Adrenal gland (tissue), 5 donors: ENCODE measurements at regions not wholly inside any gene's neighbourhood (a gene's known extent, or its start where the extent isn't known, plus 50 kb on each side); places are given as distances from the start of the nearest gene placed in this dataset.

Source experiments
- CTCF ChIP-seq, 6 experiments: fragments of 450-650 bp in 4 of 6; fragments of 200-600 bp in 2 of 6; sonication (generic) in 1 of 6; IDR thresholded peaks; 1 replicate in 5 of 6; 2 replicates in 1 of 6; pipeline versions ENCODE4 v1.5.1 to v1.8.0; 2016 to 2021; ENCODE audit warnings: antibody characterized with exemption in 6 of 6, mild to moderate bottlenecking in 2 of 6, moderate library complexity in 1 of 6
- POLR2A ChIP-seq, 2 donors: fragments of 450-650 bp; IDR thresholded peaks; one replicate each; pipeline ENCODE4 v1.6.1; 2017; ENCODE audit warnings: antibody characterized with exemption in 2 of 2, mild to moderate bottlenecking in 2 of 2, moderate library complexity in 1 of 2
- donor health status: DM: no; HTN: no; CAD: no.

GRCh38 chr16:26281381-26282110 lies 589.8 kb downstream of the HS3ST4 start:
- no peak for TF ChIP-seq CTCF (IDR thresholded peaks at IDR 0.05)
- no peak for TF ChIP-seq POLR2A (IDR thresholded peaks at IDR 0.05)
